SK-N-MC (cell line): ENCODE measurements at regions not wholly inside any gene's neighbourhood (a gene's known extent, or its start where the extent isn't known, plus 50 kb on each side); places are given as distances from the start of the nearest gene placed in this dataset.

Experiments
- DNase-seq: peaks from one replicate; pipeline ENCODE4 v3.0.0-alpha.2; 2011; ENCODE audit warnings: low read depth, low spot score
- H3K27ac ChIP-seq: fragments of 200-600 bp; sonication (generic); 2 replicates; pipeline ENCODE4 v1.5.1; 2016; ENCODE audit warnings: mixed run types
- H3K36me3 ChIP-seq: fragments of 200-600 bp; sonication (generic); 2 replicates; pipeline ENCODE4 v1.6.1; 2017; ENCODE audit warnings: antibody characterized with exemption, low read length, mixed read lengths; ENCODE audit not compliant: insufficient read depth
- H3K4me3 ChIP-seq: fragments of 200-600 bp; sonication (generic); 2 replicates; pipeline ENCODE4 v1.5.1; 2016
- H3K9ac ChIP-seq: fragments of 200-600 bp; sonication (generic); 2 replicates; pipeline ENCODE4 v1.8.0; 2017; ENCODE audit warnings: mixed run types, mixed read lengths; ENCODE audit not compliant: insufficient read length
- H3K9me3 ChIP-seq: fragments of 200-600 bp; sonication (generic); 2 replicates; pipeline ENCODE4 v1.6.1; 2017; ENCODE audit warnings: low read depth, mild to moderate bottlenecking, antibody characterized with exemption, low read length, moderate library complexity, mixed read lengths
- EZH2 ChIP-seq: fragments of 200-600 bp; sonication (generic); IDR thresholded peaks from one replicate; pipeline ENCODE4 v1.6.1; 2017; ENCODE audit warnings: antibody characterized with exemption
- FOXP2 ChIP-seq: optimal IDR thresholded peaks from 2 replicates; pipeline ENCODE3; 2011; ENCODE audit warnings: mild to moderate bottlenecking, moderate library complexity; ENCODE audit not compliant: insufficient read depth; ENCODE audit errors: extremely low read length, control extremely low read depth
- POLR2AphosphoS5 ChIP-seq: IDR thresholded peaks from 2 replicates; pipeline ENCODE4 v1.6.1; 2012; ENCODE audit warnings: mild to moderate bottlenecking, low read depth, low read length, borderline replicate concordance

GRCh38 chr5:61994171-61994570, 311.8 kb upstream of the KIF2A start:
- no peak overlapping the region for H3K27ac ChIP-seq
- DNase-seq, result no peak
- no peak overlapping the region for H3K4me3 ChIP-seq
- no peak for TF ChIP-seq POLR2AphosphoS5
- no peak for TF ChIP-seq FOXP2
- no peak for TF ChIP-seq EZH2
- no peaks in the 10 kb centered on the region for H3K9me3 ChIP-seq
- H3K9ac ChIP-seq, result no peak overlapping the region
- no peaks in the 10 kb centered on the region for H3K36me3 ChIP-seq

GRCh38 chr5:61995486-61995885, 310.5 kb upstream of the KIF2A start:
- TF ChIP-seq EZH2 (no peak), FOXP2 (no peak), POLR2AphosphoS5 (no peak)
- peak overlapping the region; percentile 32 for H3K9ac ChIP-seq
- DNase-seq, result peak; percentile 74
- H3K4me3 ChIP-seq, result peak overlapping the region; percentile 53
- no peaks in the 10 kb centered on the region for H3K9me3 ChIP-seq
- no peaks in the 10 kb centered on the region for H3K36me3 ChIP-seq
- H3K27ac ChIP-seq, result peak overlapping the region; percentile 80

GRCh38 chr5:61999371-61999770, 306.6 kb upstream of the KIF2A start:
- Histone ChIP-seq H3K9ac (no peak overlapping the region), H3K9me3 (no peaks in the 10 kb centered on the region), H3K4me3 (no peak overlapping the region), H3K27ac (no peak overlapping the region), H3K36me3 (no peaks in the 10 kb centered on the region)
- TF ChIP-seq FOXP2 (no peak), POLR2AphosphoS5 (no peak), EZH2 (no peak)
- no peak for DNase-seq

GRCh38 chr5:62000646-62001045, 305.4 kb upstream of the KIF2A start:
- H3K36me3 ChIP-seq, result no peaks in the 10 kb centered on the region
- no peak overlapping the region for H3K9ac ChIP-seq
- no peak overlapping the region for H3K4me3 ChIP-seq
- no peak for DNase-seq
- TF ChIP-seq EZH2 (no peak), FOXP2 (no peak), POLR2AphosphoS5 (no peak)
- no peaks in the 10 kb centered on the region for H3K9me3 ChIP-seq
- H3K27ac ChIP-seq, result no peak overlapping the region

- DNase-seq, result no peak
- Histone ChIP-seq H3K4me3 (no peak overlapping the region), H3K27ac (no peak overlapping the region), H3K9me3 (no peaks in the 10 kb centered on the region), H3K36me3 (no peaks in the 10 kb centered on the region), H3K9ac (no peak overlapping the region)
- no peak for TF ChIP-seq FOXP2
- no peak for TF ChIP-seq POLR2AphosphoS5
- no peak for TF ChIP-seq EZH2
Observed at GRCh38 chr5:62001640-62002039, 304.4 kb upstream of the KIF2A start.

- no peak for DNase-seq
- Histone ChIP-seq H3K36me3 (no peaks in the 10 kb centered on the region), H3K4me3 (no peak overlapping the region), H3K27ac (no peak overlapping the region), H3K9ac (no peak overlapping the region), H3K9me3 (no peaks in the 10 kb centered on the region)
- TF ChIP-seq FOXP2, result no peak
- TF ChIP-seq POLR2AphosphoS5, result no peak
- no peak for TF ChIP-seq EZH2
Observed at GRCh38 chr5:62002436-62002835, 303.6 kb upstream of the KIF2A start.

- Histone ChIP-seq H3K4me3 (no peak overlapping the region), H3K9ac (no peak overlapping the region), H3K36me3 (no peaks in the 10 kb centered on the region), H3K9me3 (no peaks in the 10 kb centered on the region), H3K27ac (no peak overlapping the region)
- TF ChIP-seq POLR2AphosphoS5 (no peak), FOXP2 (no peak), EZH2 (no peak)
- no peak for DNase-seq
Observed at GRCh38 chr5:62005551-62005950, 300.5 kb upstream of the KIF2A start.

GRCh38 chr5:62007457-62007856, 298.5 kb upstream of the KIF2A start:
- no peak for DNase-seq
- Histone ChIP-seq H3K9me3 (no peaks in the 10 kb centered on the region), H3K36me3 (no peaks in the 10 kb centered on the region), H3K9ac (no peak overlapping the region), H3K4me3 (no peak overlapping the region), H3K27ac (no peak overlapping the region)
- TF ChIP-seq POLR2AphosphoS5, result no peak
- no peak for TF ChIP-seq FOXP2
- TF ChIP-seq EZH2, result no peak

- Histone ChIP-seq H3K9ac (no peak overlapping the region), H3K27ac (no peak overlapping the region), H3K9me3 (no peaks in the 10 kb centered on the region), H3K4me3 (no peak overlapping the region), H3K36me3 (no peaks in the 10 kb centered on the region)
- no peak for DNase-seq
- TF ChIP-seq POLR2AphosphoS5, result no peak
- TF ChIP-seq FOXP2, result no peak
- TF ChIP-seq EZH2, result no peak
Observed at GRCh38 chr5:62011089-62011664, 294.8 kb upstream of the KIF2A start.
